Lower leg skin (tissue), 3 donors: ENCODE measurements at regions not wholly inside any gene's neighbourhood (a gene's known extent, or its start where the extent isn't known, plus 50 kb on each side); places are given as distances from the start of the nearest gene placed in this dataset.

Experiments
- POLR2A ChIP-seq, 2 donors: fragments of 450-650 bp; IDR thresholded peaks; one replicate each; pipeline ENCODE4 v1.6.1; 2016 to 2017; ENCODE audit warnings: antibody characterized with exemption in 2 of 2, mild to moderate bottlenecking in 1 of 2, moderate library complexity in 1 of 2
- TF ChIP-seq, protein P1 (sequence below), 3 donors: fragments of 450-650 bp; IDR thresholded peaks; one replicate each; pipeline ENCODE4 v1.5.1; 2016; ENCODE audit warnings: antibody characterized with exemption in 3 of 3, mild to moderate bottlenecking in 3 of 3, moderate library complexity in 2 of 3

DNA sequence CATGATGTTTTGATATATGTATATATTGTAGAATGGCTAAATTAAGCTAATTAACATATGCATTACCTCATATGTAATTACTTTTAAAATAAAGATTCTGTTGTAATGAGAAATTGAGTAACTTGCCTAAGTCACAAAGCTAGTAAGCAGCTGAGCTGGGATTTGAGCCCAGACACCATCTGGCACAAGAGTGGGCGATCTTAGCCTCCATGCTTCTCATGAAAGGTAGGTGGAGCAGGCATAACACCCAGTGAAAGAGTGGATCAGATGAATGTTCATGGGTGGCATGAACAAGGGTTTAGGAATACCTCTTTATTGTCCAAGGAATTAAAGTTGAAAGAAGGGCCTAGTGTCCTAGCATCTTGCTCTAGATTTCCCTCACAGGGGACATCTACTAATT, 365.4 kb downstream of the TFAP2B start:
- TF ChIP-seq, protein P1, sequence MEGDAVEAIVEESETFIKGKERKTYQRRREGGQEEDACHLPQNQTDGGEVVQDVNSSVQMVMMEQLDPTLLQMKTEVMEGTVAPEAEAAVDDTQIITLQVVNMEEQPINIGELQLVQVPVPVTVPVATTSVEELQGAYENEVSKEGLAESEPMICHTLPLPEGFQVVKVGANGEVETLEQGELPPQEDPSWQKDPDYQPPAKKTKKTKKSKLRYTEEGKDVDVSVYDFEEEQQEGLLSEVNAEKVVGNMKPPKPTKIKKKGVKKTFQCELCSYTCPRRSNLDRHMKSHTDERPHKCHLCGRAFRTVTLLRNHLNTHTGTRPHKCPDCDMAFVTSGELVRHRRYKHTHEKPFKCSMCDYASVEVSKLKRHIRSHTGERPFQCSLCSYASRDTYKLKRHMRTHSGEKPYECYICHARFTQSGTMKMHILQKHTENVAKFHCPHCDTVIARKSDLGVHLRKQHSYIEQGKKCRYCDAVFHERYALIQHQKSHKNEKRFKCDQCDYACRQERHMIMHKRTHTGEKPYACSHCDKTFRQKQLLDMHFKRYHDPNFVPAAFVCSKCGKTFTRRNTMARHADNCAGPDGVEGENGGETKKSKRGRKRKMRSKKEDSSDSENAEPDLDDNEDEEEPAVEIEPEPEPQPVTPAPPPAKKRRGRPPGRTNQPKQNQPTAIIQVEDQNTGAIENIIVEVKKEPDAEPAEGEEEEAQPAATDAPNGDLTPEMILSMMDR (IDR thresholded peaks at IDR 0.05): no peak
- no peak for TF ChIP-seq POLR2A (IDR thresholded peaks at IDR 0.05)
